SU-DHL-6 (cell line): ENCODE measurements at regions not wholly inside any gene's neighbourhood (a gene's known extent, or its start where the extent isn't known, plus 50 kb on each side); places are given as distances from the start of the nearest gene placed in this dataset.

Experiments used
- H2AFZ ChIP-seq: fragments of 200-600 bp; sonication (generic); 2 replicates; pipeline ENCODE4 v1.6.1; 2014; ENCODE audit warnings: low read depth, mild to moderate bottlenecking, moderate library complexity, mixed read lengths, antibody characterized with exemption, low read length; ENCODE audit not compliant: severe bottlenecking
- H3F3A ChIP-seq: fragments of 200-600 bp; shearing (Covaris generic); 2 replicates; pipeline ENCODE4 v1.6.0; 2016; ENCODE audit warnings: antibody characterized with exemption, mild to moderate bottlenecking; ENCODE audit not compliant: insufficient read depth
- H3K27ac ChIP-seq: fragments of 200-600 bp; sonication (generic); 2 replicates; pipeline ENCODE4 v1.5.1; 2016; ENCODE audit warnings: low read depth, mild to moderate bottlenecking, low read length, moderate library complexity, mixed read lengths
- H3K27me3 ChIP-seq: fragments of 200-600 bp; sonication (generic), shearing (Covaris generic); 2 replicates; pipeline ENCODE4 v1.6.0; 2014; ENCODE audit warnings: mild to moderate bottlenecking, low read length
- H3K36me3 ChIP-seq: fragments of 200-600 bp; sonication (generic); 2 replicates; pipeline ENCODE4 v1.6.1; 2014; ENCODE audit warnings: mild to moderate bottlenecking, low read length, mixed read lengths
- H3K4me2 ChIP-seq: fragments of 300-600, 200-600 bp; shearing (Covaris generic), sonication (generic); 2 replicates; pipeline ENCODE4 v1.6.0; 2014; ENCODE audit warnings: low read length, low read depth, mild to moderate bottlenecking; ENCODE audit not compliant: poor library complexity, severe bottlenecking
- H3K4me3 ChIP-seq: fragments of 200-600 bp; sonication (generic); 2 replicates; pipeline ENCODE4 v1.5.1; 2014; ENCODE audit warnings: antibody characterized with exemption, low read length, mild to moderate bottlenecking, mixed read lengths; ENCODE audit not compliant: insufficient read depth, poor library complexity, severe bottlenecking
- H3K79me2 ChIP-seq: fragments of 200-600 bp; sonication (generic); 2 replicates; pipeline ENCODE4 v1.6.1; 2014; ENCODE audit warnings: mild to moderate bottlenecking, low read length, moderate library complexity; ENCODE audit not compliant: insufficient read depth
- H3K9ac ChIP-seq: fragments of 200-600 bp; sonication (generic); 2 replicates; pipeline ENCODE4 v1.7.0; 2014; ENCODE audit warnings: mild to moderate bottlenecking, low read length
- H3K9me2 ChIP-seq: fragments of 200-600 bp; sonication (generic); replicated peaks from 2 replicates; pipeline ENCODE4 v1.6.1; 2014; ENCODE audit warnings: low read length; ENCODE audit not compliant: insufficient read depth
- H3K9me3 ChIP-seq: fragments of 200-600 bp; sonication (generic); 2 replicates; pipeline ENCODE4 v1.6.1; 2014; ENCODE audit warnings: low read length, mixed read lengths; ENCODE audit not compliant: insufficient read depth
- H4K20me1 ChIP-seq: fragments of 200-600 bp; sonication (generic); 2 replicates; pipeline ENCODE4 v1.6.1; 2014; ENCODE audit warnings: low read depth, mild to moderate bottlenecking, antibody characterized with exemption, low read length, moderate library complexity, mixed read lengths
- CTCF ChIP-seq: fragments of 200-600 bp; sonication (generic); IDR thresholded peaks from one replicate; pipeline ENCODE4 v1.5.1; 2017; ENCODE audit warnings: antibody characterized with exemption, mild to moderate bottlenecking, low read length, moderate library complexity; ENCODE audit not compliant: insufficient read depth, poor library complexity, severe bottlenecking
- EZH2phosphoT487 ChIP-seq: fragments of 200-600 bp; sonication (generic), shearing (Covaris generic); conservative IDR thresholded peaks from 2 replicates; pipeline ENCODE4 v1.6.1; 2018; ENCODE audit warnings: mild to moderate bottlenecking, antibody characterized with exemption, low read length, moderate library complexity, mixed read lengths

DNA sequence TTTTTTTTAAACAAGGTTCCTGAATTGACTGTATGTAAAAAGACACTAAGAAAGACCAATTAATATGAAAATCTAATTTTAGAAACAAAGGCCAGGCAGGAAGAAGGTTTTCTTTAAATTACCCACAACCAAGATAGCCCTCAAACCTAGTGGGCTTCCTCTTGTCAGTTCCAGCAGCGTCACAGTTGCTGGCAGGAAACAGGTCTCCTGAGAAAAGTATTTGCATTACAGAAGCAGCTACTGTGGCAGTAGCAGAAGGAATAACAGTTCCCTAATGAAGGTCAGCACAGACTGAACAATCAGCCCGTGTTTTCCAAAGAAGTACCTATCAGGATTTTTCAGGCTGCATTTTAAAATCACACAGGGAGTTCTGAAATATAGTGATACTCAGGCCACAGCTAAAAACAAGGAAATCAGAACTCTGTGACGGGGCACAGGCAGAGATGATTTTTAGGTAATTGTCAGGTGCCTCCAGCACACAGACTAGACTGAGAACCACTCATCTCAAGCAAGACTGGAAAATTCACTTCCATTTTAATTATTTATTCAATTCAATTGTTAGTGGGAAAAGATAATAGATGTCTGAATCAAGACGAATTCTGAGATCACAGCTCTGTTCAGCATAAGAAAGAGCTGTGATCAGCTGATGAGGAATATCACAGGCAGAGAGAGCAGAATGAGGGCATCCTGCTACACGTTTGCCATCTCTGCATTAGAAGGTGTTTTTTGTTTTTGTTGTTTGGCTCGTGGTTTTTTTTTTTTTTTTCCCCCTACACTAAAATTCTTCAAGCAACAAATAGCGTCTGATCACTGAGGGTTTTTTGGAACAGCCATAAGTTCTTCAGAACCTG is 230.5 kb upstream of the KHDRBS2 start:
- Histone ChIP-seq H2AFZ (peak overlapping the region; percentile 97), H3K27me3 (no peaks in the 10 kb centered on the region), H3K27ac (no peak overlapping the region), H3K9me2 (no peaks in the 10 kb centered on the region), H3K4me3 (peak overlapping the region; percentile 19), H4K20me1 (no peaks in the 10 kb centered on the region), H3F3A (no peaks in the 10 kb centered on the region), H3K4me2 (peak overlapping the region; percentile 56), H3K79me2 (no peaks in the 10 kb centered on the region), H3K9ac (no peak overlapping the region), H3K36me3 (no peaks in the 10 kb centered on the region), H3K9me3 (no peaks in the 10 kb centered on the region)
- no peak for TF ChIP-seq CTCF
- no peak for TF ChIP-seq EZH2phosphoT487

GRCh38 chr6:62492192-62492822 is 206.3 kb upstream of the KHDRBS2 start:
- Histone ChIP-seq H3K4me2 (no peak overlapping the region), H3K27ac (no peak overlapping the region), H4K20me1 (no peaks in the 10 kb centered on the region), H3K36me3 (no peaks in the 10 kb centered on the region), H3K27me3 (no peaks in the 10 kb centered on the region), H2AFZ (no peak overlapping the region), H3K4me3 (no peak overlapping the region), H3K9me3 (no peaks in the 10 kb centered on the region), H3K9me2 (no peaks in the 10 kb centered on the region), H3F3A (no peaks in the 10 kb centered on the region), H3K79me2 (no peaks in the 10 kb centered on the region), H3K9ac (no peak overlapping the region)
- TF ChIP-seq EZH2phosphoT487, result no peak
- no peak for TF ChIP-seq CTCF

DNA sequence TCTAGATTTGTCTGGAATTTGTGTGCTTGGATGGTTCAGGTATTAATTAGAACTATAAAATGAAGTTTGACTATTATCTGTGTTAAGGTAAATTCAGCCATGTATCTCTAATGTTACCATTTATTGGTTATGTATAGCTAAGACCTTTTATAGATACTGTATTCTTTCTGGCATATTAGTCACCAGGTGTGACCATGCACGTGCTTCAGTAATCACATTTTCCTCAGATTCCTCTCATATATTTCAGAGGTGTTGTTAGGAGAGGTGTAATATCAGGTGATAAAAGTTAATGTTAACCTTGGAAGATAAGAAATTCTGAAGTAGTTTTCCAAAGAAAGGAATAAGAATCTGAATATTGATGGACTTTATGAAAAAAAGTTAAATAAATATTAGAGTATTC is 194.5 kb upstream of the KHDRBS2 start:
- H2AFZ ChIP-seq, result no peak overlapping the region
- no peak overlapping the region for H3K9ac ChIP-seq
- no peaks in the 10 kb centered on the region for H3K36me3 ChIP-seq

More for the DNA sequence above, 194.5 kb upstream of the KHDRBS2 start:
- H3F3A ChIP-seq, result no peaks in the 10 kb centered on the region
- H3K4me2 ChIP-seq, result no peak overlapping the region
- no peaks in the 10 kb centered on the region for H3K79me2 ChIP-seq
- H3K27ac ChIP-seq, result no peak overlapping the region
- no peaks in the 10 kb centered on the region for H4K20me1 ChIP-seq
- no peaks in the 10 kb centered on the region for H3K27me3 ChIP-seq
- no peaks in the 10 kb centered on the region for H3K9me2 ChIP-seq
- no peaks in the 10 kb centered on the region for H3K9me3 ChIP-seq
- TF ChIP-seq EZH2phosphoT487 (no peak), CTCF (no peak)
- H3K4me3 ChIP-seq, result no peak overlapping the region
